ENCODE measurements at regions not wholly inside any gene's neighbourhood (a gene's known extent, or its start where the extent isn't known, plus 50 kb on each side); places are given as distances from the start of the nearest gene placed in this dataset.

- H3K36me3 ChIP-seq, result no peaks in the 10 kb centered on the region
- ATAC-seq (no peak), DNase-seq (no peak)
- no peaks in the 10 kb centered on the region for H3K27me3 ChIP-seq
- no peak overlapping the region for H3K27ac ChIP-seq
- WGBS, 2 donors, result 39 to 59% methylated on average over 1 of the region's 1 CpG
- no peaks in the 10 kb centered on the region for H3K4me1 ChIP-seq
- TF ChIP-seq CTCF (IDR thresholded peaks at IDR 0.05), result no peak
- intact Hi-C loops (cut with DNase I), result no loop called here
- no peaks in the 10 kb centered on the region for H3K9me3 ChIP-seq
- H3K4me3 ChIP-seq, result no peak overlapping the region
These were observed 134.3 kb upstream of the MDFIC start for GRCh38 chr7:114787556-114787955.

- no peak for DNase-seq
- intact Hi-C loops (cut with DNase I), result no loop called here
- H3K27me3 ChIP-seq, result no peaks in the 10 kb centered on the region
- no peak overlapping the region for H3K4me3 ChIP-seq
- WGBS, 2 donors, result 90% methylated on average over 4 of the region's 4 CpGs
- H3K4me1 ChIP-seq, result no peaks in the 10 kb centered on the region
- no peaks in the 10 kb centered on the region for H3K9me3 ChIP-seq
- TF ChIP-seq CTCF (IDR thresholded peaks at IDR 0.05), result no peak
- H3K36me3 ChIP-seq, result no peaks in the 10 kb centered on the region
- ATAC-seq, result no peak
- no peak overlapping the region for H3K27ac ChIP-seq
These were observed 133.2 kb upstream of the MDFIC start for GRCh38 chr7:114788706-114789105.

GRCh38 chr7:114789161-114789560, 132.7 kb upstream of the MDFIC start:
- Histone ChIP-seq H3K9me3 (no peaks in the 10 kb centered on the region), H3K4me1 (no peaks in the 10 kb centered on the region), H3K36me3 (no peaks in the 10 kb centered on the region), H3K27ac (no peak overlapping the region), H3K4me3 (no peak overlapping the region), H3K27me3 (no peaks in the 10 kb centered on the region)
- DNase-seq, result no peak
- intact Hi-C loops (cut with DNase I), result no loop called here
- ATAC-seq, result no peak
- no peak for TF ChIP-seq CTCF (IDR thresholded peaks at IDR 0.05)
- WGBS, 2 donors, result 36 to 44% methylated on average over 2 of the region's 2 CpGs

GRCh38 chr7:114789871-114790311, 132.0 kb upstream of the MDFIC start:
- 60 to 63% methylated on average over 3 of the region's 3 CpGs for WGBS, 2 donors
- no peak for TF ChIP-seq CTCF (IDR thresholded peaks at IDR 0.05)
- intact Hi-C loops (cut with DNase I), result no loop called here
- no peaks in the 10 kb centered on the region for H3K27me3 ChIP-seq
- DNase-seq (no peak), ATAC-seq (no peak)
- no peak overlapping the region for H3K27ac ChIP-seq
- H3K9me3 ChIP-seq, result no peaks in the 10 kb centered on the region
- H3K4me1 ChIP-seq, result no peaks in the 10 kb centered on the region
- H3K4me3 ChIP-seq, result no peak overlapping the region
- H3K36me3 ChIP-seq, result no peaks in the 10 kb centered on the region

- intact Hi-C loops (cut with DNase I), result no loop called here
These were observed 131.4 kb upstream of the MDFIC start for GRCh38 chr7:114790521-114790920.

More at GRCh38 chr7:114790521-114790920, 131.4 kb upstream of the MDFIC start:
- H3K36me3 ChIP-seq, result no peaks in the 10 kb centered on the region
- H3K4me3 ChIP-seq, result no peak overlapping the region
- TF ChIP-seq CTCF (IDR thresholded peaks at IDR 0.05), result no peak
- DNase-seq (no peak), ATAC-seq (no peak)
- no peaks in the 10 kb centered on the region for H3K27me3 ChIP-seq
- H3K4me1 ChIP-seq, result no peaks in the 10 kb centered on the region
- H3K27ac ChIP-seq, result no peak overlapping the region
- WGBS, 2 donors, result 42 to 70% methylated on average over 1 of the region's 1 CpG
- no peaks in the 10 kb centered on the region for H3K9me3 ChIP-seq
